Stimulated activated naive CD8-positive, alpha-beta T cell treated with anti-CD3 and anti-CD28 coated beads, Interleukin-15, Interleukin-2, amounts not matched to agents 100 ng/mL and 50 ng/mL, for 24 hours (primary cell): ENCODE measurements at regions not wholly inside any gene's neighbourhood (a gene's known extent, or its start where the extent isn't known, plus 50 kb on each side); places are given as distances from the start of the nearest gene placed in this dataset.

Experiments
- H3K27ac Mint-ChIP-seq: one replicate; pipeline ENCODE4 v1.8.0; 2021; ENCODE audit warnings: mild to moderate bottlenecking, mixed read lengths
- H3K27me3 Mint-ChIP-seq: one replicate; pipeline ENCODE4 v1.8.0; 2021; ENCODE audit warnings: mixed read lengths
- H3K36me3 Mint-ChIP-seq: one replicate; pipeline ENCODE4 v1.8.0; 2021; ENCODE audit warnings: low read depth, mixed read lengths
- H3K4me1 Mint-ChIP-seq: one replicate; pipeline ENCODE4 v1.8.0; 2021; ENCODE audit warnings: low read depth, mixed read lengths
- H3K4me3 Mint-ChIP-seq: one replicate; pipeline ENCODE4 v1.8.0; 2021; ENCODE audit warnings: mild to moderate bottlenecking, mixed read lengths
- H3K9me3 Mint-ChIP-seq: one replicate; pipeline ENCODE4 v1.8.0; 2021; ENCODE audit warnings: mixed read lengths

DNA sequence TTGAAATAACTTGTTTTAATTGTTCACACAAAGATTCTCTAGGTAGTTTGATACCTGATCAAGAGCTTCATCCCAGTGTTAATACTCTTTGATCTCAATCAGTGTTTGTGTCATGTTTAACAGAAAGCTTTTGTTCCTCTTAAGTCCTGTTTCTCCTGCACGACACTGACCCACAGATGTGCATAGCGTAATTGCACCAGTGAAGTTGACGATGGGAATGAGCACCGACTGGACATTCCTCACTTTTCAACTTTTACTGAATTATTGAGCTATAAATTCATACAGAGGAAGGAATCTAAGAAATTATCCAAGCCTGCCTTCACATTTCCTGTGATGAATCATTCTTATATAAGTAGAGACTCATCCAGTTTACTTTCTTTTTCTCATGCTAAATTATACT is 878.7 kb upstream of the TENM3 start:
- H3K4me3 Mint-ChIP-seq = no peak overlapping the region
- peaks cover 10% of the 10 kb centered on the region for H3K9me3 Mint-ChIP-seq
- no peaks in the 10 kb centered on the region for H3K4me1 Mint-ChIP-seq
- no peak overlapping the region for H3K27ac Mint-ChIP-seq
- H3K27me3 Mint-ChIP-seq = no peaks in the 10 kb centered on the region
- H3K36me3 Mint-ChIP-seq = no peaks in the 10 kb centered on the region

DNA sequence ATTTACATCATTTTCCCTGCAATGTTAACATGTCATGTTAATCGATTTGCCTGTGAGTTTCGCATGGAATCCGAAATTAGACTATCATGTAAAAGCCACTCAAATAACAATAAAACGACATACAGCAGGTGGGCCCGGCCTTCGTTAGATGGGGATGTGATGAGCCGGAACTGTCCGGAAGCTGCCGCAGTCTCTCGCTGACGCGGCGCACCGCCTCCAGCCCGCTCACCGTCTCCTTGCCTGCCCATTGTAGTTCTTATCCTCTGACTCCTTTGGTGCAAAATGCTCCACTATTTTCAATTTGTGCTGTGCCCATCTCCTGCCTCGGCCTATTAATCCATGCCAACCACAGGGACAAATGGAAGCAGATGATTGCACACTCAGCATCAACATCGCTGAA is 877.5 kb upstream of the TENM3 start:
- no peaks in the 10 kb centered on the region for H3K36me3 Mint-ChIP-seq
- H3K4me3 Mint-ChIP-seq = no peak overlapping the region
- H3K9me3 Mint-ChIP-seq = peaks cover 13% of the 10 kb centered on the region
- H3K4me1 Mint-ChIP-seq = no peaks in the 10 kb centered on the region
- H3K27me3 Mint-ChIP-seq = no peaks in the 10 kb centered on the region
- no peak overlapping the region for H3K27ac Mint-ChIP-seq

DNA sequence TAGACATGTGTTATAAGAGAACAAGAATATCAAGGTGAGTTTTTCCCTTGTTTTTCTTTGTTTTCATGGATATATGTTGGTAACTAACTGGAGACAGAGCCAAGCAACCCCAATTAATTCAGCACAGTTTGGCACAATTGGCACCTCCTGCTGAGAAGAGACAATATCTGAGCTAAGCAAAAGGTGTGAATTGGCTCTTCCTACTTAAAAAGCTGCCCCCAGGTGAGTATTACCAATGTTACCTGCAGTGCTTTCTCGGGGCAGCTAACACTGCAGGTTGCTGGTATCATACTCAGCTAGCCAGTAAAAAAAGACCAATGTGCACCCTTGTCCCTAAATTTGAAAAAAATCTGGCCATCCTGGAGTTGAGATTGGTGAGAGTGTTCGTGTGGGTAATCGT is 871.2 kb upstream of the TENM3 start:
- H3K4me3 Mint-ChIP-seq = no peak overlapping the region
- H3K4me1 Mint-ChIP-seq = no peaks in the 10 kb centered on the region
- peaks cover 10% of the 10 kb centered on the region for H3K9me3 Mint-ChIP-seq
- no peaks in the 10 kb centered on the region for H3K27me3 Mint-ChIP-seq
- no peaks in the 10 kb centered on the region for H3K36me3 Mint-ChIP-seq
- no peak overlapping the region for H3K27ac Mint-ChIP-seq

DNA sequence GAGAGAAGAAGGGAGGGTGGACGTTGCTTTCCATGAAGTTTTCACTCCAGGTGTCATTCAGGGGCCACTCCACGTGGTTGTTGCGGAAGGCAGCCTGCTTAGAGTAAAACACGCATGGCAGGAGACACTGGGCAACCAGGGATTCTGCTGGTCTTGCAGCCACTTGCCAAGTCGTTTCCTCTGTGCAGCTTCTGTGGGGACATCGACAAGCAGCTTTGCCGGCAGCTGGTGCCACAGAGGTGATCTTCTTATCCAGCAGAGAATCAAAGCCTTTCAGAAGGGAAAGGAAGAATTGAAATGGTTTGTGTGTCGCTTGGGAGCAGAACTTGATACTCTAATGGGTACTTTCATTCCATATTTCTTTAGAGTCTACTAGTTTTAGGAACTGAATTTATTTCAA is 867.1 kb upstream of the TENM3 start:
- H3K27ac Mint-ChIP-seq = no peak overlapping the region
- peaks cover 7% of the 10 kb centered on the region for H3K9me3 Mint-ChIP-seq
- no peaks in the 10 kb centered on the region for H3K4me1 Mint-ChIP-seq
- no peaks in the 10 kb centered on the region for H3K36me3 Mint-ChIP-seq
- H3K27me3 Mint-ChIP-seq = no peaks in the 10 kb centered on the region
- H3K4me3 Mint-ChIP-seq = no peak overlapping the region

DNA sequence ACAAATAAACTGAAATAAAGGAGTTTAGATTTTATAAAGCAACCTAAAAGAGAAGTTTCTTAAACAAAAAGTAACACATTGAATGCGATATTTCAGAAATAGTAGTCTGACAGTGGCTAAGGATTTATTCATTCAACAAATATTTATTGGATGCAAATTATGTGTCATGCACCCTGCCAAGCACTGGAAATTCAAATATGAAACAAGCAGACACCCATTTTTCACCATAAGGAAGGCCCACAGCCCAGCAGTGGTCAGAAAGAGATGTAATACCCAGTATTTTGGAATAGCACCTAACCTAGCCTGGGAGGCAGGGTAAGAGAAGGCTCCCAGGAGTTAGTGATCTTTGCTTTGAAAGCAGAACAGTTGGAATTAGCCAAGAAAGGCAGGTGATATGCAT is 855.1 kb upstream of the TENM3 start:
- Mint-ChIP-seq H3K27ac (no peak overlapping the region), H3K27me3 (no peaks in the 10 kb centered on the region), H3K36me3 (no peaks in the 10 kb centered on the region), H3K9me3 (no peaks in the 10 kb centered on the region), H3K4me1 (no peaks in the 10 kb centered on the region), H3K4me3 (no peak overlapping the region)

DNA sequence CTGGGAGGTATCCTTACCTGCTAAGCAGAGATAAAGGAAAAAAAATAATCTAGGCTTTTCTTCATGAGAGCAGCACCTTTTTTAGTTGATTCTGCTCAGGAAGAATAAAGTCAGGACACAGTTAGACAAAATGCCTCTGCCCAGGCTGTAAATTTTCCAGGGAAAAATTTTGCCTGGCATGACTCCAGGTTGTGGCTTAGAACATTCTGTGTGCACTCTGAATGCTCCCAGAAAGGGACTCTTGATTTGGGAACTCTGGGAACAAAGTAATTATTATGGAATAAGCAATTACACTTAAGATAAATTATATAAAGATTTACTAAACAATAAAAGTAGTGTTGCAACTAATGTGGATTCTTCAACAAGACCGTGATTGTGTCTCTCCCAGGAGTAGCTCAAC is 826.2 kb upstream of the TENM3 start:
- Mint-ChIP-seq H3K27me3 (no peaks in the 10 kb centered on the region), H3K9me3 (no peaks in the 10 kb centered on the region)

DNA sequence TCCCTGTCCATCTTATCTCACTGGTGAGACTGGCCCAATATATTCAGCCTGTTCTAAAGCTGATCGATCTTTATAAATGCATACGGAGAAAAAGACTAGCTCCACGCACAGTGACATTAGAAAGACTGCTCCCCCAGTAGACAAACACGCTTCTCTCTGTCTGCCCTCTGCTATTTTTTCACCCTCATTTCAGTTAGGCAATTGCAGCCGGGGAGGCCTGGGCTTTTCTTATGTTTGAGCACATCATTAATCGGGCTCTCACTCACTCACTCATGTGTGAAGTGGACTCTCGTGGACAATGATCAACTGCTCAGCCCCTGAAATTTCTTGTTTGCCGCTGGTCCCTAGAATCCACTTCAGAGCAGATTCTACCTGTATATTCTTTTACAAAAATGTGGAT is 824.7 kb upstream of the TENM3 start:
- Mint-ChIP-seq H3K4me3 (no peak overlapping the region), H3K27ac (no peak overlapping the region), H3K36me3 (no peaks in the 10 kb centered on the region), H3K4me1 (no peaks in the 10 kb centered on the region), H3K27me3 (no peaks in the 10 kb centered on the region), H3K9me3 (peaks cover 5% of the 10 kb centered on the region)

More for the DNA sequence above, 826.2 kb upstream of the TENM3 start:
- no peaks in the 10 kb centered on the region for H3K4me1 Mint-ChIP-seq
- no peak overlapping the region for H3K4me3 Mint-ChIP-seq
- no peaks in the 10 kb centered on the region for H3K36me3 Mint-ChIP-seq
- H3K27ac Mint-ChIP-seq = no peak overlapping the region

DNA sequence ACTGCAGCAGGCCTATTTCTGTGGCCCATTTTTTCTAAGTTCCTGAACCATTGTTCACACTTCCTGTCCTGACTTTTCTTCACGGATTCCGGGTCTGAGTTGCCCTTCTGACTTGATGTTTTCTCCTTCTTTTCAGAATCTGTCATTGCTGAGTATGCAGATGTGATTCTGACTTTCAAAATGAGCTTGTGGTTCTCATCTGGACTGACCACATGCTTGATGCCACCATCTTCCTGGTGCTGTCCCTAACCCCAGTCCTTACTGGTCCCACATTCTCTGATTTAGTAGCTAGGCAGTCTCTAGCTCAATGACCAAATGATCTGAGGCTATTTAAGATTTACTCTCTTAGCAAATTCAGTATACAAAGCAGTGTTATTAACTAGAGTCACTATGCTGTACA is 822.3 kb upstream of the TENM3 start:
- Mint-ChIP-seq H3K9me3 (peaks cover 14% of the 10 kb centered on the region), H3K27me3 (no peaks in the 10 kb centered on the region), H3K4me1 (no peaks in the 10 kb centered on the region), H3K36me3 (no peaks in the 10 kb centered on the region), H3K27ac (no peak overlapping the region), H3K4me3 (no peak overlapping the region)

DNA sequence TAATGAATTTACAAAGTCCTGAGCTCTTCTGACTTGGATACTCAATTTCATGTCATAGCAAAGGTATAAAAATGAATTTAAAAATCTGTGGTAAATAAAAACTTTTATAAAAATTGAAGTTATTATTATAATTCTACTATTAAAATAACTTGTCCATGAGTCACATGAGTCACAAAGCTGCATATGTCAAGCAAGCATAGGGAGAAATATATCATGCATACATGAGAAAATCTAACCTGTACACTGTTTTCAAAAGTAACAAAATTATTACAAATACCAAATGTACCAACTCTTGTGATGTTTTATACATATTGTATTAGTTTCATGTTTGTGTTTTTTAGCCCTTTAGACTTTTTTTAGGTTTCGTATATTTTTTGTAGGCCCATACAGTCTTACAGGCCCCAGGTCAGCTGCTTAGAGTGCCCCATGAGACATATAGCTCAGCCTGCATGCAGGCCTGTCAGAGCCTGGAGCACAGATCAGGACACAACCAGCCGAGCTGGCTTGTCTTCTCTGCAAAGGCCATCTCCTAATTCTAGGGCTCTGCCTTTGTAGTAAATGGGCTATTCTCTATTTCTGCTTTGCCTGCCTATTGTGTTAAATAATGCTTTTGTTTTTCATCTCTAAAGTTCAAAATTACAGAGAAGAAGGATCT is 818.7 kb upstream of the TENM3 start:
- H3K4me1 Mint-ChIP-seq = no peaks in the 10 kb centered on the region
- peaks cover 14% of the 10 kb centered on the region for H3K9me3 Mint-ChIP-seq
- no peak overlapping the region for H3K27ac Mint-ChIP-seq
- no peaks in the 10 kb centered on the region for H3K27me3 Mint-ChIP-seq
- no peak overlapping the region for H3K4me3 Mint-ChIP-seq
- no peaks in the 10 kb centered on the region for H3K36me3 Mint-ChIP-seq

DNA sequence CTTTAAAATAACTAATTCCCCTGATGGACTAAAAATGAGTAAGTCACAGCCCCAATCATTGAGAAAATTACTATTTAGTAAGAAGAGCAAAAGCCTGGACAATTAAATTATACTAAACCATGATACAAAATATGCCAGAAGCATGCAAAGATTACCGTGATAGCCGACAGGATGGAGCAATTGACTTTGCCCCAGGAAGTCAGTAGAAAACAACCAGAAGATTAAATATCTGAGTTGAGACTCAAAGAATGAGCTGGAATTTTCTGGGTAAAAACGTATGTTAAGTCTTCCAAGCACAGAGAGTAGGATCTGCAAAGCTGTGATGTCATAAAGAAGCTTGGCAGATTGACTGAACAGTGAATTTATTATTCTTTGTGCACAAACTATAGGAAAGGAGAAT is 816.1 kb upstream of the TENM3 start:
- no peak overlapping the region for H3K4me3 Mint-ChIP-seq
- H3K27ac Mint-ChIP-seq = no peak overlapping the region

DNA sequence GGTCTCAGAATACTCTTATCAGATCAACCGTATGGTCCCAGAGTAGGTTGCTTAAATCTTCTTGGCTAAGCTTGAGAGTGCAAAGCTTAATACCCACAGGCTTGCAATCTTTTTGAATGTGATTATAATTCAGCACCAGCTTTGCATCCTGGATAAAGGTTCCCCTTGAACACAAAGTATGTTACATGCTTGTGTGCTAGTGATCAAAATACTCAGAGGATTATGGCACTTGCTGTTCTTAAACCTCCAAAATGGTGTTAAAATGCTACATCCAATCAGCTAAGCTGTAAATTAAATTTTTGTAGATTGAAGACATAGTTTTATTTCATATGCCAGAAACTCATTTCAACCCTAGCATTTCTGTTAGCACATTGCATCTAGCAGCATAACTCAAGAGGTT is 812.2 kb upstream of the TENM3 start:
- H3K4me1 Mint-ChIP-seq = no peaks in the 10 kb centered on the region
- no peaks in the 10 kb centered on the region for H3K27me3 Mint-ChIP-seq
- no peak overlapping the region for H3K27ac Mint-ChIP-seq
- no peak overlapping the region for H3K4me3 Mint-ChIP-seq
- no peaks in the 10 kb centered on the region for H3K36me3 Mint-ChIP-seq
- H3K9me3 Mint-ChIP-seq = peaks cover 3% of the 10 kb centered on the region

More for the DNA sequence above, 816.1 kb upstream of the TENM3 start:
- no peaks in the 10 kb centered on the region for H3K27me3 Mint-ChIP-seq
- H3K4me1 Mint-ChIP-seq = no peaks in the 10 kb centered on the region
- H3K36me3 Mint-ChIP-seq = no peaks in the 10 kb centered on the region
- H3K9me3 Mint-ChIP-seq = peaks cover 14% of the 10 kb centered on the region

DNA sequence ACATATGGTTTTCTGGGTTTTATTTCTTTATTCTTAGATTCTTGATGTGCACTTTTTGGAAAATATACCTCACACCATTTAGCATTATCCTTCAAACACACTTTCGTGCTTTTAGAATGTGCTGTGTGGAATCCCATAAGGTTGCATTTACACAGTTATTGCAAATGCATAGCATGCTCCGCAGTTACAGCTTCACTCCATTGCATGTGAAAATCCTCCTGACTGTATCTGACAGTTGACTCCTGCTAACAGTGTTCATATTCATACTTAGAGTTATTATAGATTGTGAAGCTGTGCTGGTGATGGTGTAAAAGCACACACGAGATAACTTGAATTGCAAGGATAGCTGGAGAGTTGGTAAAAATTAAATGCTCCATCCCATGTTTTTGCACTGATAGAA is 811.5 kb upstream of the TENM3 start:
- Mint-ChIP-seq H3K9me3 (peaks cover 3% of the 10 kb centered on the region), H3K4me1 (no peaks in the 10 kb centered on the region), H3K27ac (no peak overlapping the region), H3K36me3 (no peaks in the 10 kb centered on the region), H3K27me3 (no peaks in the 10 kb centered on the region), H3K4me3 (no peak overlapping the region)

DNA sequence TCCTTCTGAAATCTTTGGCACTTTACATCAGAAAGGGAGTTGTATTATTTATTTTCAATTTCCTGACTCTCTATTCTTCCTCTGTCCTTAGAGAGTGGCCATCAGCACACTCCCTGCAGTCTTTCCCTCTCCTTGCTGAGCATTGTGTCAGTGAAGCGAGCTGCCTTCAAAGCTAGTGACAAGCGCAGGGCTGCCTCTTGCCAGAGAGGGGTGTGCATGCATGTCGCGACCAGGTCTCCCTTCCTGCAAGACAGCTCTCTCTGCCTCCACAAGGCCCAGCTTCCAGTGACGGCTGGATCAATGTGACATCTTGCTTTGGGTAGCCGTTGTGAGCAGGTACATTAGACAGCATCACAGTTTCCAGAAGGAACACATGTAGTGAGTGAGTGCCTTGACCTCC is 810.9 kb upstream of the TENM3 start:
- Mint-ChIP-seq H3K27ac (no peak overlapping the region), H3K4me3 (no peak overlapping the region), H3K4me1 (no peaks in the 10 kb centered on the region), H3K36me3 (no peaks in the 10 kb centered on the region), H3K27me3 (no peaks in the 10 kb centered on the region), H3K9me3 (peaks cover 5% of the 10 kb centered on the region)

DNA sequence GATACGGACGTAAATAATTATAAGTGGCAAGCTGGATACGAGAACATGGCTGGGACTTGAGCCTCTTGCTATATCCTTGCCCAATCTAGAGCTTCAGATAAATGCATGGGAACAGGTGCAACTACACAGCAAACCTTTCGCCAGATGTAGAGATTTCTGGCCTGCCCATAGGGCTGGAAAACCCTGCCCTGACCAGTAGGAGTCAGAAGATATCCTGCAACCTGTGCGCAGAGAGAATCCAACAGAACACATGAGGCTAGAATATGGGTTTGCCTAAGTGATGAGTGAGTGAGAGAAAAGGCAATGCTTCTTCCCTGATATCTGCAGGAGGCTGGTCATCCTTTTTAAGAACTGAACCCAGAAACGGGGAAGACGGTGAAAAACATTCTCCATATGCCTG is 805.3 kb upstream of the TENM3 start:
- Mint-ChIP-seq H3K36me3 (no peaks in the 10 kb centered on the region), H3K4me1 (no peaks in the 10 kb centered on the region)

DNA sequence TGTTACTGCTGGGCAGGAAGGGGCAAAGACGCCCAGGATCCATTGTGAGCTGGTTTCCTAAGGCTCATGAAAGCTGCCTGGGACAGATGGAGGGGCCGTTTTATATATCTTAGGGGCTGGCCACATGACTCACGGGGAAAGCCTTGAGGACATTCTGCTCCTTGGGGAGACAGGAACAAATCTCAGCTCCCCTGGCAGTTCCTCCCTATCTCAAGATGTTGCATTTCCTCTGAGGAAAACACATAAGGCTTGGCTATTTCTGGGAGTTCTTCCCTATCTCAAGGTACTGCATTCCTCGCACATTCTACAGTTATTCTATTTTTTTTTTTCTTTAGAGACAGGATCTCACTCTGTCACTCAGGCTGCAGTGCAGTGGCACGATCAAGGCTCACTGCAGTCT is 804.6 kb upstream of the TENM3 start:
- Mint-ChIP-seq H3K27me3 (no peaks in the 10 kb centered on the region), H3K4me1 (no peaks in the 10 kb centered on the region), H3K4me3 (no peak overlapping the region), H3K36me3 (no peaks in the 10 kb centered on the region), H3K27ac (no peak overlapping the region), H3K9me3 (peaks cover 9% of the 10 kb centered on the region)

More for the DNA sequence above, 805.3 kb upstream of the TENM3 start:
- H3K27ac Mint-ChIP-seq = no peak overlapping the region
- no peaks in the 10 kb centered on the region for H3K27me3 Mint-ChIP-seq
- H3K4me3 Mint-ChIP-seq = no peak overlapping the region
- peaks cover 9% of the 10 kb centered on the region for H3K9me3 Mint-ChIP-seq

DNA sequence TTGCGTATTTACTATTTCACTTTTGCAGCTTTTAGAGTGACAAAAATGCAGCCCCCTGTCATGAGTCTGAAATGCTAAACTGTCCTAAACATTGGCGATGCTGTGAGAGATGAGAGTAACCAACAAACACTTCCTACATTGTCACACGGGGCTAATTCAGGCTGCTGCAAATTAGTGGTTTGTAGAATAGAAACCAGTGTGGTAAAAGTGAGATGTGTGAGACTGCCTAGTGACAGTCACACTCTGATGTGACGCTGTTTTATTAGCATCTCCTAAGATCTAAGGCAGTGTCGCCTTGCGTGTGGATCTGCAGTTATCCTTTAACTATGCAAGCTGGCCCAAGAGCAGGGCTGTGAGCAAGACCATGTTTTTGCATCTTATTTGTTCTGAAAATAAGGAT is 800.2 kb upstream of the TENM3 start:
- no peaks in the 10 kb centered on the region for H3K36me3 Mint-ChIP-seq
- H3K4me3 Mint-ChIP-seq = no peak overlapping the region
- no peaks in the 10 kb centered on the region for H3K4me1 Mint-ChIP-seq
- H3K27me3 Mint-ChIP-seq = no peaks in the 10 kb centered on the region
- H3K9me3 Mint-ChIP-seq = peaks cover under 1% of the 10 kb centered on the region
- H3K27ac Mint-ChIP-seq = no peak overlapping the region
